ENCODE measurements at regions not wholly inside any gene's neighbourhood (a gene's known extent, or its start where the extent isn't known, plus 50 kb on each side); places are given as distances from the start of the nearest gene placed in this dataset.

DNA sequence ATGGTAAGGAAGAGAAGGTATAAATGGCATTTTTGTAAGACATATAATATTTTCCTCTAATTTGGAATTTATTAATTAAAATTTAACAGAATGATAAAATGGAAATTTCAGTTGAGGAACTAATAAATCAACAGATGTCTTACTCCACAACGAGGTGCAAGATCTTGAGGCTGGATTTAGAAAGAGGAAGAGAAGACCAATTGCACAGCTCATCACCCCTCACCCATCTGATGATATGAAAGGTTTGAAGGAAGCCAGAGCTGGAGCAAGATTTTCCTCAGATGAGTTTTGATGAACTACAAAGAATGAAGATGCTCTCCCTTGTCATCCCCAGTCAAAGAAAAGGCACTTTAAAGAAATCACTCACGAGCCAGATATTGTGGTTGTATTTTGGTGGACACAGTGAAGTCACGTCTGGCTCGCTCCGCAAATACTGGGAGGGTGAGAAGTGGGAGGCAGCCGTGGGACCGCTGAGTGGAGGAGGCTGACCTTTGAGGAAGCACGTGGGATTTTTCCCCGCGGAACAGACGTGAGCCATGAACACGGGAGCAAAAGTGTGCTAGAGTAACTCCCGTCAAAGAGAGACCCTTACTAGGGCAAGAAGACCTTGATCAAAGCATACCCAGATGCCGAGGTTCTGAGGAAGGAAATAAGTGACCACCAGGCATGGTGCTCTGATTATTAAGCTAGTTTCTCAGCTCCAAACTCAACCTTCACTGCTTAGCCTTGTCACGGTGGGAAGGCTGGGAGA lies 511.4 kb downstream of the RNF144A start:
- TF ChIP-seq POLR2AphosphoS5 (IDR thresholded peaks at IDR 0.05; ENCODE audit: low read depth, low read length) (no peak), REST (IDR thresholded peaks at IDR 0.05; ENCODE audit: insufficient read depth in 1 of 2, low read depth in 2 of 2, low read length in 2 of 2) (no peak), TAF1 (IDR thresholded peaks at IDR 0.05; ENCODE audit: borderline replicate concordance, insufficient read depth, low read length) (no peak), SIN3A (IDR thresholded peaks at IDR 0.05; ENCODE audit: borderline replicate concordance, insufficient read depth, low read length) (no peak)
